RCC 7860 (cell line): ENCODE measurements at regions not wholly inside any gene's neighbourhood (a gene's known extent, or its start where the extent isn't known, plus 50 kb on each side); places are given as distances from the start of the nearest gene placed in this dataset.
A peak's percentile ranks its signal among the peaks of the same experiment; 100 is the strongest.
"Not testable (repeated sequence)": the region's sequence is repeated elsewhere in the genome, so short reads cannot be mapped to it uniquely, and the experiment has no call there.

ENCODE experiments used
- DNase-seq: peaks from one replicate; pipeline ENCODE4 v3.0.0-alpha.2; 2015; ENCODE audit warnings: low spot score
- FAIRE-seq: peaks from 2 replicates; lab custom pipeline; 2012; peaks lifted over from hg19 to GRCh38; lab: Jason Lieb, UNC

GRCh38 chr7:98727146-98727709 lies 110.1 kb downstream of the NPTX2 start:
- no peak for FAIRE-seq
- no peak for DNase-seq

- FAIRE-seq = no peak
- no peak for DNase-seq
Observed at GRCh38 chr7:98728555-98728954, 111.5 kb downstream of the NPTX2 start.

DNA sequence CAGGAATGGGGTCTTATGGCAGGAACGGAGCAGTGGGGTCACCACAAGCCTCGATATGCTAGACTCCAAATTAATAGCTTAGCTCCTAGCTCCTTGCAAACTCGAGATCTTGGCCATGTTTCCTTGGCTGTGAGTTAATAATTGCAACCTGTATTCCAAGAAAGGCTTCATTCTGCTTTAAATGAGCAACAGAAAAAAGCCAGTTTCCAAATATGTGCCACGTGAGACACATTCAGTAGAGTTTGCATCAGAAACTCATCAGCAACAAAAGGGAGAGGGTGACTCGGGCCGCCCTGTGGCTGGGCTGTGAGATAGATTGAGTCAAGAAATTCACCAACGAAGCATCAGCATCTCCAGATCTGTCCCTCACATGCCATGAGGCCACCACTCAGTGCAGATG lies 112.0 kb downstream of the NPTX2 start:
- DNase-seq (no peak), FAIRE-seq (no peak)

DNA sequence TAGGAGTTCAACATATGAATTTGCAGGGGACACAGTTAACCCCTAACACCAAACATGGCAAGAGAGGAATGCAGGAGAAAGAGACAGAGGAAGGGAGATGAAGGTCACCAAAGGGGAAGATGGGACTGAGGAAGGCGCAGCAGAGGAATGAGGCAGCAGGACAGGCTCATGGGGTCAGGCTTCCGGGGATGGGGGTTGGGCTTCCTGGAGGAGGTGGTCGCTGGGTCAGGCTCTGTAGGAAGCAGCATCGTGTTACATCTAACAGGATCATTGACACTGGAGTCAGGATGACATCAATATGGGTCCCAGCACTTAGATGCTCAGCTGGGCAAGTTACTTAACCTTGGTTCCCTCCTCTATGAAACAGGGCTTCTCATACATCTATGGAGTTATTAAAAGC lies 113.2 kb downstream of the NPTX2 start:
- no peak for FAIRE-seq

DNA sequence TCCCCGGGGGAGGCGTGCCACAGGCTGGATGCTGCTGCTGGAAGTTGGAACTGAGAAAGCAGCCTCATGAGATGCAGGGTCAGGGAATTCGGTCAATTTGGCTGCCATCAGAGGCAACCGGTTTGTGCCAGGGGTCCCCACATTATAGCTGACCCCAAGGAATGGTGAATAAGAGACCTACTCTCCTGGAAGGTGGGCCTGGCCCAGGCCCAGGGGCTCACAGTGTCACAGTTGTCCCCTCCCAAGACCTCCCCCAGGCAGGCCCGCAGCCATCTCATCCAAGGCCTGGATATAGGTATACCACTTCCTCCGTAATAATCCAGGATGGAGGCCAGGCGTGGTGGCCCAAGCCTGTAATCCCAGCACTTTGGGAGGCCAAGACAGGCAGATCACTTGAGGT lies 114.6 kb downstream of the NPTX2 start:
- no peak for DNase-seq
- FAIRE-seq = no peak

More for the DNA sequence above, 113.2 kb downstream of the NPTX2 start:
- no peak for DNase-seq

- FAIRE-seq = no peak
- peak; percentile 54 for DNase-seq
Observed at GRCh38 chr7:98733036-98733435, 116.0 kb downstream of the NPTX2 start.

DNA sequence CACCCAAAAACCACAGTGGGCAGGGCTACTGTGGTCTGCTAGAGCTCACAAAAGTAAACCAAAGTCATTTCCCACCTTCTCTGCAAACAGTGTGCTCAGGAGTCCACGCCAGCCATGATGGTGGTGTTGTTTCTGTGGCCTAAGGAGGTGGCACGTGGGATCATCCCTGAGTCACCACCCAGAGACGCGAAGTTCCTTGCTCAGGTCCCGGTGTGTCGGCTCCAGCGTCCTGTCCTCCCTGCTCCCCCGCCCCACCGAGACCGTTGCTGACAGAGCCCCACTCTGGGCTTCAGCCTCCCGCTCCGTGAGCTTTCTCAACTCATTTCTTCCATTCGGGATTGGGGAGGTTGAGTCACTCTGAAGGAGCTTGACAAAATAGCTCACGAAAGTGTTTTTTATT lies 118.7 kb downstream of the NPTX2 start:
- FAIRE-seq = no peak
- no peak for DNase-seq

DNA sequence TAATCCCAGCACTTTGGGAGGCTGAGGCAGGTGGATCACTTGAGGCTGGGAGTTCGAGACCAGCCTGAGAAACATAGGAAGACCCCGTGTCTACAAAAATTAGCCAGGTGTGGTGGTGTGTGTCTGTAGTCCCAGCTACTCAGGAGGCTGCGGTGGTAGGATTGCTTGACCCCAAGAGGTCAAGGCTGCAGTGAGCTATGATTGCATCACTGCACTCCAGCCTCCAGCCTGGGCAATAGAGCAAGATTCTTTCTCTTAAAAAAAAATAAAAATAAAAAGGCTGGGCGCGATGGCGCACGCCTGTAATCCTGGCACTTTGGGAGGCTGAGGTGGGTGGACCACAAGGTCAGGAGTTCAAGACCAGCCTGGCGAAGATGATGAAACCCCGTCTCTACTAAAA lies 119.4 kb downstream of the NPTX2 start:
- FAIRE-seq, DNase-seq: not testable (repeated sequence)

DNA sequence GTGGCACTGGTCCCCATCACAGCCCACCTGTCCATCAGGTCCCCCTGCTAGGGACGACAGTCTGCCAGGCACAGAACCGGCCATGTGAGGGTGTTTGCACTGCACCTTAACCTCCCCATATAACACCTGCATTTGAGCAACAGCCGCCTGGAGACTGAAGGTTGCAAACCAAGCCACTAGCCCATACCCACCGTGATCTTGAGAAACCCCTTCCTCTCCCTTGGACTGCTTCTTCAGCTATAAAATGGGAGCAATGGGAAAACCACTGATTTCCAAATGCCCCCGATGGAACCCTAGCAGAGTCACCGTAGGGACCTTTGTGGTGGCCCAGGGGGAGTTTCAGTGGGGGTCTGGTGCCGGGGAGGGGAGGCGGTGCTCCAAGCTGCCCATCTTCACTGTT lies 120.1 kb downstream of the NPTX2 start:
- DNase-seq (no peak), FAIRE-seq (no peak)

DNA sequence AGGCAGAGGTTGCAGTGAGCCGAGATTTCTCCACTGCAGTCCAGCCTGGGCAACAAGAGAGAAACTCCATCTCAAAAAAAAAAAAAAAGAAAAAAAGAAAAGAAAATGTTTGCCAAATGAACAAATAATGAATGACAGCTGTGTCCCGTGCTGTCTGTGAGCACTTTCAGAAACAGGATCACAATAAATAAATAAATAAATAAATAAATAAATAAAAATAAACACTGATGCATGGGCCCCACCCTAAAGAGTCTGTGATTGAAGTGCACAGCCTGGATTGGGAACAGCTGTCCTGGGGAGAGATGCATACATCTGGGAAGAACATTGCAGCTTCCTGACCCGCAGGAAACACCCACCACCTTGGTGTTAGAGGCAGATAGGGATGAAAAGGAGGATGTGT lies 123.6 kb downstream of the NPTX2 start:
- FAIRE-seq = no peak

DNA sequence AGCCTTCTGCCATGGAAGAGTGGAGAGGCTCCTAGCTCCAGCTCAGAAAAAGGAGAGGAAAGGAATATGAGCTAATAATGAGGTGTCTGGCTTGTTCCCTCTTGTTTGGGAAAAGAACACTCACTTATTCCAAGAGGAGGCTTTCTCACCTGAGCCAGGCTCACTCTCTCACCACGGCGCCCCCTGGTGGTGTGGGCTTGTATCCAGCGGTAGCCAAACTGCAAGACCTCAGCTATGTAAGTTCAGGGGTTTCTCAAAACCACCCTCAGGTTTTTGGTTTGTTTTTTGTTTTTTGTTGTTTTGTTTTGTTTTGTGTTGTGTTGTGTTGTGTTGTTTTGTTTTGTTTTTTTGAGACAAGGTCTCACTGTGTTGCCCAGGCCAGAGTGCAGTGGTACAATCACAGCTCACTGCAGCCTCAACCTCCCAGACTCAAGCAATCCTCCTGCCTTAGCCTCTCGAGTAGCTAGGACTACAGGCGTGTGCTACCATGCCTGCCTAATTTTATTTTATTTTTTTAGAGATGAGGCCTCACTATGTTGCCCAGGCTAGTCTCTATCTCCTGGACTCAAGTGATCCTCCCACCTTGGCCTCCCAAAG lies 124.0 kb downstream of the TMEM130 start:
- peak; percentile 29 for FAIRE-seq
- peak; percentile 36 for DNase-seq

More for the DNA sequence above, 123.6 kb downstream of the NPTX2 start:
- DNase-seq = no peak

GRCh38 chr7:98748090-98748489 lies 121.7 kb downstream of the TMEM130 start:
- DNase-seq (no peak), FAIRE-seq (no peak)

GRCh38 chr7:98753176-98753575 lies 116.6 kb downstream of the TMEM130 start:
- DNase-seq (no peak), FAIRE-seq (no peak)

- DNase-seq (no peak), FAIRE-seq (no peak)
Observed at GRCh38 chr7:98753989-98754479, 115.8 kb downstream of the TMEM130 start.

DNA sequence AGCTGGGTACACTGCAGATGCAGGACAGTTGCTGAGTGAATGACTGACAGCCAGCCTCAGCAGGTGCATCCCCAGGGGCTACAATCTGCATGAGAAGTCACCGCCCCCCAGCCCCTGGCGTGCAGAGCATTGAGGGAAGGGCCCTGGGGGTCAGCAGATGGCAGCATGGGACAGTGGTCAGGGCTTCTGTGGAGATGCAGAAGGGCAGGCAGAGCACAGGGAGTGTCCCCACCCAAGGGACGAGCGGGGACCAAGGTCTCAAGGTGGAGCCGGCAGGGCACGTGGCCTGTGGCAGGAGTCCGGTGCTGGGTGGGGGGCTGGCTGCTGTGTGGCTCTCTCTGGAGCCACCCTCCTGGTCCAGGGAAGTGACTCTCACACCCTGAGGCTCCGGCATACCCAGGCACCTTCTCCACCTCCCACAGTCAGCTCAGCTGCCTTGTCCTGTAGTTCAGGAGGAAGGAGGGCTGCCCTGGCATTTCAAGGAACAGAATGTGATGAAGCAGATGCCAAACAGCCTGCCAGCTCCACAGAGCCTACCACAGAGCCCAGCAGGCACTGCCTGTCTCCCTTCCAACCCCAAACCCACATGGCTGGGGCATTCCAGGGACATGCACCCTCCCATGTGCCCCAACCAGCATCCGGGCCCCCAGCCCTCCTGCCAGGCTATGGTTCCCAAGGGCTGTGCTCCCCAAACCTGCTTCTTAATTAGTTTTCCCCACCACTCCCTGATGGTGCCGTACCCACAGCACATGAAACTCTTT lies 114.5 kb downstream of the TMEM130 start:
- FAIRE-seq = no peak
- no peak for DNase-seq

GRCh38 chr7:98758157-98758556 lies 111.7 kb downstream of the TMEM130 start:
- no peak for FAIRE-seq
- DNase-seq = no peak

DNA sequence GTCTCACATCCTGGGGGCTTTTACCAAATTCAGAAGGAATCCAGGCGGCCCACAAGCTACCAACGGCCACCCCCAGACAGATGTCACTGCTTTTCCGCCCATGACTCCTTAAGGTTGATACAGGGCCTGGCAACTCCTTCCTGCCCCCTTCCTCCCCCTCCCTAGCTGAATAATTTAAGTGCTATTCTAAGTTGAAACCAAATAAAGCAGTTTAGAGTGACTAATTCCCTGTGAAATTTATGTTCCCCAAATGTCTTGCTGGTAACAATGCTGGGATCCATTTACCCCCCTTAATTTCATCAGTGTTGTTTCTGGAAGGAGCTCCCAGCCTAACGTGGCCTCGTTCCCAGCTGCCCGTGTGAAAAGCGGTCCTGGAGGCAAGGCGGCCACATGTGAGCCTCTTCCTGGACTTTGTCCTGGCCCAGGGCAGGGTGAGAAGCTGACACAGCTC lies 109.6 kb downstream of the TMEM130 start:
- DNase-seq (no peak), FAIRE-seq (no peak)

- FAIRE-seq (no peak), DNase-seq (no peak)
Observed at GRCh38 chr7:98761225-98761624, 108.6 kb downstream of the TMEM130 start.

DNA sequence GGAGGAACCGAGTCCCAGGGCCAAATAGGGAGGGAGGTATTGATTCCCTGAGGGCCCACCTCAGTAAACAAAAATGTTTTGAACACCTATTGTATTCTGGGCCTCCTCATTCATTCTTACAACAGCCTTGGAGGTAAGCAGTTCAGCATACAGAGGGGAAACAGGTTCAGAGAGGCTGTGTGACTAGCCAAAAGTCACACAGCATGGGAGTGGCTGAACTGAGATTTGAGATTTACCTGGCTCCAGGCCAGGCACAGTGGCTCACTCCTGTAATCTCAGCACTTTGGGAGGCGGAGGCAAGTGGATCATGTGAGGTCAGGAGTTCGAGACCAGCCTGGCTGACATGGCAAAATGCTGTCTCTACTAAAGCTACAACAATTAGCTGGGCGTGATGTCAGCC lies 107.2 kb downstream of the TMEM130 start:
- no peak for FAIRE-seq

DNA sequence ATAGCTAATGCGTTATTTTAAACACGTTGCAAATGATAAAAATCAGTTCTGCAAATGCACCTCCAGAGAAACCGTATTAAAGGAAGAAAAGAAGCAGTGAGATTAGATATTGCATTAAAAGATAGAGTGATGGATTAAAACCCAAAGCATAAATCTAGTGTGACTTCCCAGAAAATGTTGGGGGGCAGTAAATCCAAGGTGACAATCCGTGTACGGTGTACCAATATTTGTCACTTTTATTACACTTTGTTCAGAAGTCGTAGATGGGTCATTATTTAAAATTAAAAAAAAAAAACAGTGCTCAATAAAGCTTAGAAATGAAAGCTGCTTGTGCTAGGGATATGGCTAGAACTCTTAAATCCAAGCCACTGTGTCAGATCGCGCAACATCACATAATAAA lies 106.4 kb downstream of the TMEM130 start:
- FAIRE-seq (no peak), DNase-seq (no peak)

More for the DNA sequence above, 107.2 kb downstream of the TMEM130 start:
- no peak for DNase-seq

- no peak for DNase-seq
- FAIRE-seq = no peak
Observed at GRCh38 chr7:98764946-98765345, 104.9 kb downstream of the TMEM130 start.

GRCh38 chr7:98770085-98770484 lies 99.7 kb downstream of the TMEM130 start:
- not testable (repeated sequence) for DNase-seq, FAIRE-seq
